ENCODE measurements at regions not wholly inside any gene's neighbourhood (a gene's known extent, or its start where the extent isn't known, plus 50 kb on each side); places are given as distances from the start of the nearest gene placed in this dataset.

GRCh38 chr1:99534638-99534930 lies 111.3 kb upstream of the PALMD start:
- in situ Hi-C loops (cut with HindIII; ENCODE audit: extremely low pct_ligation_motif_present, low pct_unique_long_range_greater_than_20kb) (no loop called here), intact Hi-C loops (cut with micrococcal nuclease; ENCODE audit: unreplicated experiment) (no loop called here)
- TF ChIP-seq ETV5 (CRISPR knock-in tag; IDR thresholded peaks at IDR 0.05; ENCODE audit: borderline replicate concordance) = no peak
- TF ChIP-seq ZNF567 (CRISPR knock-in tag; IDR thresholded peaks at IDR 0.05; ENCODE audit: borderline replicate concordance) = no peak
- no peak for TF ChIP-seq ZNF121 (CRISPR knock-in tag; IDR thresholded peaks at IDR 0.05)
- no peak for TF ChIP-seq SRSF1 (optimal IDR thresholded peaks at IDR 0.05; ENCODE audit: low read depth, low read length)
- no peak for TF ChIP-seq ZNF546 (CRISPR knock-in tag; conservative IDR thresholded peaks at IDR 0.05)
- no peak for TF ChIP-seq ZBTB38 (CRISPR knock-in tag; IDR thresholded peaks at IDR 0.05)
- TF ChIP-seq ELF3 (CRISPR knock-in tag; IDR thresholded peaks at IDR 0.05) = no peak
- no peak for TF ChIP-seq NFE2 (CRISPR knock-in tag; IDR thresholded peaks at IDR 0.05)
- no peak for TF ChIP-seq ZFP91 (CRISPR knock-in tag; IDR thresholded peaks at IDR 0.05; ENCODE audit: borderline replicate concordance)
- no peak for TF ChIP-seq POLR2A (IDR thresholded peaks at IDR 0.05; ENCODE audit: insufficient read depth in 1 of 2, low read depth in 2 of 2, low read length in 2 of 2)
- TF ChIP-seq IRF1 (CRISPR knock-in tag; IDR thresholded peaks at IDR 0.05; ENCODE audit: low read depth) = no peak
- TF ChIP-seq ZNF484 (CRISPR knock-in tag; IDR thresholded peaks at IDR 0.05; ENCODE audit: borderline replicate concordance, low read depth) = no peak
- no peak for TF ChIP-seq ZNF629 (CRISPR knock-in tag; conservative IDR thresholded peaks at IDR 0.05)
- TF ChIP-seq ZNF788 (CRISPR knock-in tag; IDR thresholded peaks at IDR 0.05; ENCODE audit: borderline replicate concordance) = no peak
- no peak for TF ChIP-seq DNMT3B (CRISPR knock-in tag; conservative IDR thresholded peaks at IDR 0.05)
- H3K27me3 ChIP-seq (ENCODE audit: control insufficient read depth in 1 of 2, insufficient read depth in 2 of 2, low read length in 2 of 2) = no peaks in the 10 kb centered on the region
- WGBS (ENCODE audit: low lambda C conversion rate) = 65% methylated on average over 1 of the region's 1 CpG
- H3K4me1 ChIP-seq (ENCODE audit: insufficient read depth, low read length) = peaks cover 19% of the 10 kb centered on the region
- no peak overlapping the region for H2AFZ ChIP-seq (ENCODE audit: low read length)
- H3K4me2 ChIP-seq (ENCODE audit: low read depth, low read length) = no peak overlapping the region
- H3K27ac ChIP-seq (ENCODE audit: extremely low read length, insufficient read depth, low read length) = no peak overlapping the region
- no peak for DNase-seq (ENCODE audit: low spot score)
- no peak overlapping the region for H3K9ac ChIP-seq (ENCODE audit: insufficient read depth, low read depth, low read length)
- no peak for FAIRE-seq
- H3K9me3 ChIP-seq (ENCODE audit: low read length) = no peaks in the 10 kb centered on the region
- no peaks in the 10 kb centered on the region for H4K20me1 ChIP-seq (ENCODE audit: insufficient read depth, low read length)
- ATAC-seq = no peak
- ChIA-PET CTCF (ENCODE audit: low intra/inter-chr PET ratio, low total read pairs) (no interaction called here), POLR2A (no interaction called here)
- BruUV-seq (replicated peaks) = no TSS peak
- no peaks in the 10 kb centered on the region for H3K79me2 ChIP-seq (ENCODE audit: insufficient read depth, low read length)
- H3K36me3 ChIP-seq (replicated peaks in 1 of 2; ENCODE audit: control insufficient read depth in 1 of 2, insufficient read depth in 2 of 2, low read length in 2 of 2) = no peaks in the 10 kb centered on the region
- H3K4me3 ChIP-seq (replicated peaks in 1 of 3; ENCODE audit: insufficient read depth in 1 of 3, low read depth in 2 of 3, low read length in 3 of 3) = no peak overlapping the region
